GM19438 (cell line): ENCODE measurements at regions not wholly inside any gene's neighbourhood (a gene's known extent, or its start where the extent isn't known, plus 50 kb on each side); places are given as distances from the start of the nearest gene placed in this dataset.

ENCODE experiments used
- ATAC-seq: cut with Tn5 transposase; IDR thresholded peaks from one replicate; pipeline ENCODE4 v1.9.1; 2021; ENCODE audit warnings: low read depth; ENCODE audit not compliant: unreplicated experiment

- no peak for ATAC-seq
These were observed 1101.7 kb upstream of the GHITM start for GRCh38 chr10:83037653-83038052.

- no peak for ATAC-seq
These were observed 1100.7 kb upstream of the GHITM start for GRCh38 chr10:83038631-83039030.

GRCh38 chr10:83045731-83046130 lies 1093.6 kb upstream of the GHITM start:
- ATAC-seq = no peak

- ATAC-seq = no peak
These were observed 1088.5 kb upstream of the GHITM start for GRCh38 chr10:83050815-83051214.

GRCh38 chr10:83062871-83063270 lies 1076.4 kb upstream of the GHITM start:
- ATAC-seq = no peak

GRCh38 chr10:83073472-83073871 lies 1065.8 kb upstream of the GHITM start:
- ATAC-seq = no peak

- no peak for ATAC-seq
These were observed 1064.1 kb upstream of the GHITM start for GRCh38 chr10:83075016-83075814.

GRCh38 chr10:83075815-83076355 lies 1063.4 kb upstream of the GHITM start:
- no peak for ATAC-seq

GRCh38 chr10:83076443-83076842 lies 1062.9 kb upstream of the GHITM start:
- no peak for ATAC-seq

- no peak for ATAC-seq
These were observed 1061.1 kb upstream of the GHITM start for GRCh38 chr10:83078160-83078559.

GRCh38 chr10:83078645-83079044 lies 1060.7 kb upstream of the GHITM start:
- ATAC-seq = no peak

GRCh38 chr10:83083831-83084230 lies 1055.5 kb upstream of the GHITM start:
- no peak for ATAC-seq

- ATAC-seq = no peak
These were observed 1050.0 kb upstream of the GHITM start for GRCh38 chr10:83089335-83089734.

GRCh38 chr10:83104616-83105015 lies 1034.7 kb upstream of the GHITM start:
- ATAC-seq = no peak

GRCh38 chr10:83108565-83109333 lies 1030.6 kb upstream of the GHITM start:
- ATAC-seq = no peak

- ATAC-seq = no peak
These were observed 1020.0 kb upstream of the GHITM start for GRCh38 chr10:83119346-83119745.

- no peak for ATAC-seq
These were observed 1017.0 kb upstream of the GHITM start for GRCh38 chr10:83122336-83122735.

GRCh38 chr10:83127942-83128575 lies 1011.2 kb upstream of the GHITM start:
- no peak for ATAC-seq

- ATAC-seq = no peak
These were observed 998.5 kb upstream of the GHITM start for GRCh38 chr10:83140811-83141210.

GRCh38 chr10:83142074-83142563 lies 997.2 kb upstream of the GHITM start:
- ATAC-seq = no peak

GRCh38 chr10:83144461-83144860 lies 994.8 kb upstream of the GHITM start:
- ATAC-seq = no peak
